ENCODE measurements at regions not wholly inside any gene's neighbourhood (a gene's known extent, or its start where the extent isn't known, plus 50 kb on each side); places are given as distances from the start of the nearest gene placed in this dataset.

- DNase-seq (ENCODE audit: low read depth, low spot score) = no peak
Measured at GRCh38 chr2:12205086-12205485, 458.7 kb downstream of the LPIN1 start.

GRCh38 chr2:12207491-12207890 is 461.1 kb downstream of the LPIN1 start:
- DNase-seq (ENCODE audit: low read depth, low spot score) = no peak
- H3K4me3 ChIP-seq (ENCODE audit: low read length) = no peak overlapping the region

More at GRCh38 chr2:12205086-12205485, 458.7 kb downstream of the LPIN1 start:
- H3K4me3 ChIP-seq (ENCODE audit: low read length) = no peak overlapping the region

GRCh38 chr2:12210016-12210933 is 463.8 kb downstream of the LPIN1 start:
- DNase-seq (ENCODE audit: low read depth, low spot score) = no peak
- H3K4me3 ChIP-seq (ENCODE audit: low read length) = no peak overlapping the region

DNA sequence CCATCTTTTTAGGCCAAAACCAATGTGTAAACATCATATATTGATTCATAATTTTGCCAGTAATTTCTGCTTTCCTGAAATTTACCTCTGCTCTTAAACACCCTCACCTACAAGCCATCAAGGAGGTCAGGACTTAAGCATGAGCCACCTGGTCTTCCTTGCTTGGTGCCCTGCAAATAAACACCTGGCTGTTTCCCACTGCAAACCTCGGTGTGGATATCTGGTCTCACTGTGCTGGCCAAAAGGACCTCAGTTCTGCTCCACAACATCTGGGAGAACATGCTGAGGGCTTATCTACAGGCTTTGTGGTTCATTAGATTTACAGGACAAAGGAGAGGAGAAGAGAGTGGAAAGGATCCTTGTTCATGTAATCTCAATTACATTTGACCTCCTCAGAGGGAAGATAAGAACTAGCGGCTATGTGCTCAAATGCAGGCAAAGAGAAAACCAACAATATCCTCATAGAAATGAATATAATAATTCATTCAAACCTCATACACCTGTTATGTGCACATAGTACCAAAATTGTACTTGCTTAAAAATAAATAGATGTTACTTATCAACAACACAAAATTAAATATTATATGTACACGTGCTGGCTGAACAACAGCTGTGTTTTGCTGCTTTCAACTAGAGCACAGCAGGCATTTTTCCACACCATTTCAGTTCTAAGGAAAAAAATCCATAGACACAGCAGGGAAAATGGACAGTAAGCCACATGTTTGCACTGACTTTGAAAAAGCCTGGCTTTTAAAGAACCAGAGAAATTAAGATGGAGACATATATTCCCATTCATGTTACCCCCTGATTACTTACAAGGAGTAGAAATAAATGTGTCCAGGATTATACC is 465.1 kb downstream of the LPIN1 start:
- no peak for DNase-seq (ENCODE audit: low read depth, low spot score)
- H3K4me3 ChIP-seq (ENCODE audit: low read length) = no peak overlapping the region

DNA sequence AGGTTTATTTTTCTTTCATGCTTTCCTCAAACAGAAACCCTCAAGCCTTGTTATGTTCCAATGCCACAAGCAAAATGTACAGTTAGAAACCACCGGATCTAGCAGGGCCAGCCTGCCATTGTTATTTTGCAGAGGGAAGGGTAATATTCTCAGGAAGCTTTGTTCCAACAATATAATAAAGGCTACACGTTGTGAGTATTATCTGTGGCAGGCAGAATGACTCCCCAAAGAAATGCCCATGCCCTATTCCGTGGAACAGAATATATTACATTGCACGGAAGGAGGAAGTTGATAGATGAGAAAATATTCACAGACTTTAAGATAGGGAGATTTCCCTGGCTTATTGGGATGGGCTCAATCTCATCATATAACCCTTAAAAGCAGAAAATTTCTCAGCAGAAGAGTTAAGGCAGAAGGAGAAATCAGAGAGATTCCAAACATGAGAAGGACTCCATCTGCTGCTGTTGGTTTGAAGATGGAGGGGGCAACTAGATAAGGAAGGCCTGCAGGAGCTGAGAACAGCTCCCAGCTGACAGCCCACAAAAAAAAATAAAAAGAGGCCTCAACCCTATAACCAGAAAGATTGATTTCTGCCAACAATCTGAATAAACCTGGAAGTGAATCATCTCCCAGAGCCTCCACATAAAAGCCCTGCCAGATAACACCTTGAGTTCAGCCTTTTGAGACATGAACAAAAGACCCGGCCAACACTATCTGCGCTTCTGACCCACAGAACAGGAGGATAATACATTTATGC is 466.6 kb downstream of the LPIN1 start:
- DNase-seq (ENCODE audit: low read depth, low spot score) = peak; percentile 16

GRCh38 chr2:12217175-12217574 is 470.7 kb downstream of the LPIN1 start:
- H3K4me3 ChIP-seq (ENCODE audit: low read length) = no peak overlapping the region
- DNase-seq (ENCODE audit: low read depth, low spot score) = no peak

More for the DNA sequence above, 466.6 kb downstream of the LPIN1 start:
- H3K4me3 ChIP-seq (ENCODE audit: low read length) = no peak overlapping the region

- DNase-seq (ENCODE audit: low read depth, low spot score) = no peak
- H3K4me3 ChIP-seq (ENCODE audit: low read length) = no peak overlapping the region
Measured at GRCh38 chr2:12219761-12220160, 473.3 kb downstream of the LPIN1 start.

DNA sequence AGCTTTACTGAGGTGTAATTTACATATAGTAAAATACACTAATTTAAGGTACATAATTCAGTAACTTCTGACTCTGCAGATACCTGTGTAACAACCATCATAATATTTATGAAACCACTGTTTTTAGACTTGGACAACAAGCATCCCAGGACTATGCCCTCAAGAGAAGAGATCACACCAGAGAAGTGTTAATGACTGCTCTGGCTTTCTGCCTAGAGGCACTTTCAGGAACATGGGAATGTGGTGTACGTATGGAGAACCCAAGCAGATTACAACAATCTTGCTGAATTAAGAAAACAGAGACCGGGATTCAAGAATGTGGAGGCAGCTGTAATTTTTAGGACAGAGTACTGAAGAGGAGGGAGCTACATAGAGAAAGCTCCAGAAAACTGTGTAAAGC is 475.2 kb downstream of the LPIN1 start:
- H3K4me3 ChIP-seq (ENCODE audit: low read length) = no peak overlapping the region

DNA sequence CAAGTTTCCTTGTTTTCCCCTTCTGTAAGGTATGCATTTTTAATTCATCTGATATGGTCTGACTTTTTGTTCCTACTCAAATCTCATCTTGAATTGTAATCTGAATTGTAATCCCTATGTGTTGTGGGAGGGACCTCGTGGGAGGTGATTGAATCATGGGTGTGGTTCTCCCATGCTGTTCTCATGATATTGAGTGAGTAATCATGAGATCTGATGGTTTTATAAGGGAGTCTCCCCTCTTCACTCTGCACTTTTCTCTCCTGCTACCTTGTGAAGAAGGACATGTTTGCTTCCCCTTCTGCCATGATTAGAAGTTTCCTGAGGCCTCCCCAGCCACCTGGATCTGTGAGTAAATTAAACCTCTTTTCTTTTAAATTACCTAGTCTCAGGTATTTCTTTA is 476.1 kb downstream of the LPIN1 start:
- H3K4me3 ChIP-seq (ENCODE audit: low read length) = no peak overlapping the region
- no peak for DNase-seq (ENCODE audit: low read depth, low spot score)

More for the DNA sequence above, 475.2 kb downstream of the LPIN1 start:
- DNase-seq (ENCODE audit: low read depth, low spot score) = no peak

GRCh38 chr2:12223732-12224131 is 477.3 kb downstream of the LPIN1 start:
- no peak for DNase-seq (ENCODE audit: low read depth, low spot score)
- no peak overlapping the region for H3K4me3 ChIP-seq (ENCODE audit: low read length)

GRCh38 chr2:12226653-12227052 is 480.2 kb downstream of the LPIN1 start:
- H3K4me3 ChIP-seq (ENCODE audit: low read length) = no peak overlapping the region
- DNase-seq (ENCODE audit: low read depth, low spot score) = no peak

GRCh38 chr2:12227941-12228608 is 481.6 kb downstream of the LPIN1 start:
- no peak for DNase-seq (ENCODE audit: low read depth, low spot score)

DNA sequence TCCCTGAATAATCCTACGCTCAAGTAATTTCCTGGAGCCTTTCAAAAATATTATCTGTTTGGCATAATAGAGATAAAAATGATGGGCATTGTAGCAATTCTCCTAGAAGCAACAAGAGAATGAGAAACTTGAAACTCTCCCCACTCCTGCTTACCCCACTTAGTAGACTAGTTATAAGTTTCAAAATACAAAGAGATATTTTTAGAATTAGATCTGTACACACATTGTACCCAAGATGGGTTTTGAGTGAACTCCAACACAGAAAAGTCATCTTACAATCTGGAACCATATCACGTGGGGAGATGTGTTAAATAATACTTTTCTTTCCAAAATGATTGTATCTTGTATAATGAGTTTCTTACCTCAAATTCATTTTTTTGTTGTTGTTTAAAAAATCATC is 484.9 kb downstream of the LPIN1 start:
- DNase-seq (ENCODE audit: low read depth, low spot score) = no peak
- no peak overlapping the region for H3K4me3 ChIP-seq (ENCODE audit: low read length)

More at GRCh38 chr2:12227941-12228608, 481.6 kb downstream of the LPIN1 start:
- H3K4me3 ChIP-seq (ENCODE audit: low read length) = no peak overlapping the region

DNA sequence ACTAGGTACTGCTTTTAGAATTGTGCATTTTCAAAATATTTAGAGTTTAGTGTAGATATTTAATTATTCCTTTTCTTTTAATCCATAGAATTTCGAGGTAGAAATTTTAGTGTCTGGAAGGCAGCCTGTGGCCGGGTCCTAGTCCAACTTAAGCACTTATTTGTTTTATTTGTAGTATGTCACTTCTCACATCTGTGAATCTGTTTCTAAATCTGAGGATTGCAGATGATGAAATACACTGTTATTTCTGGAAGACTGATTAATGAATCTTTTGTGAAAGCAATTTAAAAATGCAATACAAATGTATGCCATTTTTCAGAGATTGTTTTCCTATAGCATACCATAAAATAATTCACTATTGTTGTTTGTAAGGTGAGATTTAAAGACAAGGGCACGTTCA is 483.9 kb upstream of the TRIB2 start:
- no peak for DNase-seq (ENCODE audit: low read depth, low spot score)
- no peak overlapping the region for H3K4me3 ChIP-seq (ENCODE audit: low read length)

- DNase-seq (ENCODE audit: low read depth, low spot score) = no peak
- H3K4me3 ChIP-seq (ENCODE audit: low read length) = no peak overlapping the region
Measured at GRCh38 chr2:12236136-12236844, 480.4 kb upstream of the TRIB2 start.

DNA sequence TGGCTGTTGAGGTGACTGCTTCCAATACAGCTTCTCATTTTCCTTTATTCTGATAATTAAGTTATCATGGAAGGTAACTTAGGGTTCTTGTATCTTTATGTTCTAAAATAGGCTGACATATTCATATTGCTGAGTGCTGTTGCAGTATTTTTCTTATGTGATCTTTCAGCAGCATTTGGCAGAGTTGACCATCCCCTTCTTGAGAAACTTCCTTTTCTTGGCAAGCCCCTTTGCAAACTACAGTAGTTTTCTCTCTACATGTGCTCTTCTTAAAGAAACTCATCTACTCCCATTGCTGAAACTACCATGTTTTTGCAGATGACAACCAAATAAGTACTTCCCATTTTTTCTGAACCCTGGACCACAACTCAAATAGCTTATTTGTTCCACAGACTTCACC is 476.5 kb upstream of the TRIB2 start:
- no peak overlapping the region for H3K4me3 ChIP-seq (ENCODE audit: low read length)
- DNase-seq (ENCODE audit: low read depth, low spot score) = no peak

- DNase-seq (ENCODE audit: low read depth, low spot score) = no peak
- H3K4me3 ChIP-seq (ENCODE audit: low read length) = no peak overlapping the region
Measured at GRCh38 chr2:12243381-12243780, 473.4 kb upstream of the TRIB2 start.

GRCh38 chr2:12244070-12244469 is 472.7 kb upstream of the TRIB2 start:
- no peak for DNase-seq (ENCODE audit: low read depth, low spot score)
- H3K4me3 ChIP-seq (ENCODE audit: low read length) = no peak overlapping the region
